GM12878 (cell line): ENCODE measurements at regions not wholly inside any gene's neighbourhood (a gene's known extent, or its start where the extent isn't known, plus 50 kb on each side); places are given as distances from the start of the nearest gene placed in this dataset.

Source experiments
- ATAC-seq: fragments of 200-7000 bp; cut with Tn5 transposase; 3 replicates; pipeline ENCODE4 v1.9.1; 2020; ENCODE audit warnings: mild to moderate bottlenecking, moderate library complexity
- BruUV-seq: library from RNA; stranded (reverse); fragments of 400-500 nt; replicated peaks from 2 replicates; lab custom pipeline; 2021; lab: Mats Ljungman, UMichigan
- CTCF ChIA-PET: fragments of 300-600 bp; sonication (Branson Sonifier 250); formaldehyde crosslinking; extraction: SDS; loops from one replicate; lab custom pipeline; 2021; ENCODE audit warnings: inconsistent platforms; lab: Yijun Ruan, JAX
- POLR2A ChIA-PET: fragments of 350-600 bp; formaldehyde crosslinking; extraction: SDS; loops from one replicate; lab custom pipeline; 2021; ENCODE audit warnings: inconsistent platforms; lab: Charles Lee
- RAD21 ChIA-PET: fragments of 300-600 bp; sonication (Branson Sonifier 250); formaldehyde crosslinking; loops from one replicate; lab custom pipeline; 2023; ENCODE audit warnings: antibody characterized with exemption; ENCODE audit not compliant: unreplicated experiment; lab: Charles Lee
- SMC1A ChIA-PET: fragments of 300-600 bp; sonication (Branson Sonifier 250); formaldehyde crosslinking; loops from one replicate; lab custom pipeline; 2023; ENCODE audit not compliant: unreplicated experiment, uncharacterized antibody; lab: Charles Lee
- DNase-seq: peaks from one replicate; pipeline ENCODE4 v3.0.0-alpha.2; 2011; ENCODE audit warnings: low read depth, low spot score
- FAIRE-seq: peaks from 3 replicates; lab custom pipeline; 2011; peaks lifted over from hg19 to GRCh38; lab: Jason Lieb, UNC
- H2AFZ ChIP-seq: 2 replicates; pipeline ENCODE4 v1.6.0; 2011; ENCODE audit warnings: low read depth, low read length, control low read depth; ENCODE audit not compliant: control insufficient read depth
- H3K27ac ChIP-seq: 2 replicates; pipeline ENCODE4 v1.5.1; 2011; ENCODE audit warnings: control low read depth; ENCODE audit not compliant: control insufficient read depth, insufficient read depth
- H3K27me3 ChIP-seq, 2 experiments: replicated peaks in 1 of 2; 2 replicates each; pipeline versions ENCODE4 v1.6.0 to v1.6.1; 2011; ENCODE audit warnings: low read length in 1 of 2; ENCODE audit not compliant: control insufficient read depth in 2 of 2, insufficient read depth in 2 of 2
- H3K36me3 ChIP-seq, 2 experiments: 2 replicates each; pipeline ENCODE4 v1.5.1; 2011; ENCODE audit warnings: low read length in 1 of 2; ENCODE audit not compliant: control insufficient read depth in 2 of 2, insufficient read depth in 2 of 2
- H3K4me1 ChIP-seq: 2 replicates; pipeline ENCODE4 v1.6.1; 2011; ENCODE audit warnings: mild to moderate bottlenecking, low read length, moderate library complexity, mixed read lengths; ENCODE audit not compliant: control insufficient read depth, insufficient read depth
- H3K4me2 ChIP-seq: 2 replicates; pipeline ENCODE4 v1.6.0; 2011; ENCODE audit warnings: control low read depth; ENCODE audit not compliant: control insufficient read depth, insufficient read depth
- H3K4me3 ChIP-seq: fragments of 200-600 bp; sonication (generic); 2 replicates; pipeline ENCODE4 v1.5.1; 2016
- H3K79me2 ChIP-seq: 2 replicates; pipeline ENCODE4 v1.6.0; 2011; ENCODE audit warnings: low read length; ENCODE audit not compliant: control insufficient read depth, insufficient read depth
- H3K9ac ChIP-seq: 2 replicates; pipeline ENCODE4 v1.8.0; 2011; ENCODE audit warnings: low read length, control low read depth, mixed read lengths; ENCODE audit not compliant: control insufficient read depth, insufficient read depth
- H3K9me3 ChIP-seq: replicated peaks from 3 replicates; pipeline ENCODE4 v1.5.1; 2011; ENCODE audit warnings: mild to moderate bottlenecking, low read length; ENCODE audit not compliant: control insufficient read depth, insufficient read depth
- H4K20me1 ChIP-seq: 2 replicates; pipeline ENCODE4 v1.6.0; 2011; ENCODE audit not compliant: control insufficient read depth, insufficient read depth
- FOXK2 ChIP-seq: fragments of 450-650 bp; IDR thresholded peaks from 2 replicates; pipeline ENCODE4 v1.6.1; 2017; ENCODE audit warnings: mild to moderate bottlenecking, moderate library complexity
- RAD21 ChIP-seq: IDR thresholded peaks from 2 replicates; pipeline ENCODE4 v1.6.1; 2011; ENCODE audit warnings: mild to moderate bottlenecking, low read depth, low read length, moderate library complexity; ENCODE audit not compliant: insufficient read depth
- SIN3A ChIP-seq: IDR thresholded peaks from 2 replicates; pipeline ENCODE4 v1.6.1; 2012; ENCODE audit warnings: low read depth, low read length, improper control_type of control experiment
- YBX1 ChIP-seq: fragments of 450-650 bp; IDR thresholded peaks from 2 replicates; pipeline ENCODE4 v1.6.1; 2016; ENCODE audit warnings: antibody characterized with exemption
- ZNF24 ChIP-seq: fragments of 450-650 bp; IDR thresholded peaks from 2 replicates; pipeline ENCODE4 v1.6.1; 2017; ENCODE audit warnings: antibody characterized with exemption, mild to moderate bottlenecking
- ZNF384 ChIP-seq: IDR thresholded peaks from 2 replicates; pipeline ENCODE4 v1.6.1; 2012; ENCODE audit warnings: low read depth, mild to moderate bottlenecking, low read length, improper control_type of control experiment, borderline replicate concordance
- WGBS: methylation state at CpG from one replicate; pipeline ENCODE4 v1.1.6; 2016; ENCODE audit warnings: low lambda C conversion rate; ENCODE audit not compliant: insufficient replicate concordance, insufficient coverage; ENCODE audit errors: missing lambda C conversion rate; 5-methylcytosine and 5-hydroxymethylcytosine counted together
- in situ Hi-C: fragments of 300-500 bp; cut with MboI; formaldehyde crosslinking; loops from 9 replicates; pipeline ENCODE4 v1.14.3; 2018; ENCODE audit warnings: mixed read lengths
- intact Hi-C: fragments of 100-400 bp; cut with micrococcal nuclease; formaldehyde crosslinking; loops from one replicate; pipeline ENCODE4 v1.14.2; 2022; ENCODE audit not compliant: unreplicated experiment
- TF ChIP-seq, protein P1 (sequence below): fragments of 450-650 bp; IDR thresholded peaks from 2 replicates; pipeline ENCODE4 v1.6.1; 2016; ENCODE audit warnings: mild to moderate bottlenecking

DNA sequence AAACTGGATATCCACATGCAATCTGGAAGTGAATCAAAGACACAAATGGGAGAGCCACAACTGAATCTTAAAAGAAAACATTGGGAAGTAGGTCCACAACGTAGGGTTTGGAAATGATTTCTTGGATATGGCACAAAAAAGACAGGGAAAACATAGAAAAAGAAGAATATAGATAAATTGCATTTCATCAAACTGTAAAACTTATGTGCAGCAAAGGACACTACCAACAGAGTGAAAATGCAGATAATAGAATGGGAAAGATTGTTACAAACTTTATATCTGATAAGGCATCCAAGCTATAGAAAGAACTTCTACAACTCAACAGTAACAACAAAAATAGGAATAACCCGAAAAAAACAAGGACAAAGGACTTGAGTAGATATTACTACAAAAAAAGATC is 89.6 kb downstream of the ZNF280B start (continued):
- no peak for TF ChIP-seq ZNF24
- TF ChIP-seq, protein P1, sequence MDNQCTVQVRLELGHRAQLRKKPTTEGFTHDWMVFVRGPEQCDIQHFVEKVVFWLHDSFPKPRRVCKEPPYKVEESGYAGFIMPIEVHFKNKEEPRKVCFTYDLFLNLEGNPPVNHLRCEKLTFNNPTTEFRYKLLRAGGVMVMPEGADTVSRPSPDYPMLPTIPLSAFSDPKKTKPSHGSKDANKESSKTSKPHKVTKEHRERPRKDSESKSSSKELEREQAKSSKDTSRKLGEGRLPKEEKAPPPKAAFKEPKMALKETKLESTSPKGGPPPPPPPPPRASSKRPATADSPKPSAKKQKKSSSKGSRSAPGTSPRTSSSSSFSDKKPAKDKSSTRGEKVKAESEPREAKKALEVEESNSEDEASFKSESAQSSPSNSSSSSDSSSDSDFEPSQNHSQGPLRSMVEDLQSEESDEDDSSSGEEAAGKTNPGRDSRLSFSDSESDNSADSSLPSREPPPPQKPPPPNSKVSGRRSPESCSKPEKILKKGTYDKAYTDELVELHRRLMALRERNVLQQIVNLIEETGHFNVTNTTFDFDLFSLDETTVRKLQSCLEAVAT, result no peak
- no peak for TF ChIP-seq RAD21
- TF ChIP-seq SIN3A, result no peak

DNA sequence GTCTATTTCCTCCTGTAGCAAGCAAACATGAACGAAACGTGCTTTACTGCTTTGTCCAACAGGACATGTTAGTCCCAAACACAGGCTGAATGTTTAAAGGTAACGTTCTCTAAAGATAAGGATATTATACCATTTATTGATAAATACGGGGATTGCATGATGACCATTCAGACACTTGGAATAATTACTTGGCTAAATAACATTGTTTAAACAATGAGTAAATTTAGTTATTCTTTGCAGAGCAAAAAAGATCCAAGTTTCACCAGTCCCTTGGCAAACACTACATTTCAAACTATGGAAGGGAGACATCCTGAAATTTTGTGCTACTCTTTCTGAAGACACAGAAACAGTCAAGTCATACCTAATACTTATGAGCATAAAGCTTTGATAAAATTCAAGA is 88.0 kb downstream of the ZNF280B start:
- Histone ChIP-seq H3K9ac (no peak overlapping the region), H3K27me3 (no peaks in the 10 kb centered on the region), H2AFZ (no peak overlapping the region), H3K4me2 (no peak overlapping the region), H3K27ac (no peak overlapping the region), H3K4me1 (no peaks in the 10 kb centered on the region), H3K4me3 (no peak overlapping the region), H3K9me3 (no peaks in the 10 kb centered on the region)
- intact Hi-C loops, result loop anchor here (5.0 to 10.0 kb wide), 3 partner anchors 42 to 216 kb away; partner anchors contain the start of gene PRAME
- ChIA-PET CTCF (interaction anchor here (0.6 to 3.7 kb wide), 3 partner anchors 11 to 157 kb away, joined by 3 to 33 read pairs (median 29); no protein-coding TSS in a partner anchor), SMC1A (interaction anchor here (0.7 kb wide), 1 partner anchor 42 kb away, joined by 3 read pairs; no protein-coding TSS in a partner anchor), POLR2A (no interaction called here), RAD21 (no interaction called here)
- no TSS peak for BruUV-seq
- ATAC-seq, result no peak
- WGBS, result 25% methylated on average over 4 of the region's 4 CpGs
- DNase-seq, result no peak
- TF ChIP-seq ZNF384, result no peak
- TF ChIP-seq YBX1, result no peak
- no peak for TF ChIP-seq FOXK2
- TF ChIP-seq, all 136 proteins: peak for 0
- no peaks in the 10 kb centered on the region for H3K36me3 ChIP-seq
- no peaks in the 10 kb centered on the region for H4K20me1 ChIP-seq
- H3K79me2 ChIP-seq, result no peaks in the 10 kb centered on the region
- no peak for FAIRE-seq
- in situ Hi-C loops, result no loop called here
